PC-3 (cell line): ENCODE measurements at regions not wholly inside any gene's neighbourhood (a gene's known extent, or its start where the extent isn't known, plus 50 kb on each side); places are given as distances from the start of the nearest gene placed in this dataset.
A peak's percentile ranks its signal among the peaks of the same experiment; 100 is the strongest.

Experiments used
- ATAC-seq: fragments of 200-7000 bp; cut with Tn5 transposase; 2 replicates; pipeline ENCODE4 v1.9.1; 2020; ENCODE audit warnings: mild to moderate bottlenecking, moderate library complexity
- BruUV-seq: library from RNA; stranded (reverse); fragments of 400-500 nt; replicated peaks from 2 replicates; lab custom pipeline; 2021; lab: Mats Ljungman, UMichigan
- CTCF ChIA-PET: fragments of 300-600 bp; sonication (Branson Sonifier 250); formaldehyde crosslinking; loops from one replicate; lab custom pipeline; 2022; ENCODE audit warnings: antibody characterized with exemption; lab: Charles Lee
- POLR2A ChIA-PET: fragments of 300-600 bp; sonication (Branson Sonifier 250); formaldehyde crosslinking; loops from one replicate; lab custom pipeline; 2022; ENCODE audit warnings: antibody characterized with exemption; ENCODE audit not compliant: unreplicated experiment; lab: Charles Lee
- DNase-seq: peaks from one replicate; pipeline ENCODE4 v3.0.0-alpha.2; 2015
- H2AFZ ChIP-seq: fragments of 300-600 bp; sonication (generic); 2 replicates; pipeline ENCODE4 v1.6.0; 2016; ENCODE audit warnings: antibody characterized with exemption, low read length
- H3F3A ChIP-seq: fragments of 300-600 bp; sonication (generic); one replicate; pipeline ENCODE4 v1.6.0; 2017; ENCODE audit warnings: antibody characterized with exemption, low read length, control low read depth, mild to moderate bottlenecking; ENCODE audit not compliant: unreplicated experiment
- H3K27ac ChIP-seq: fragments of 300-600 bp; sonication (generic); 2 replicates; pipeline ENCODE4 v1.5.1; 2016; ENCODE audit warnings: mild to moderate bottlenecking, low read length
- H3K27me3 ChIP-seq: fragments of 300-600 bp; sonication (generic); 2 replicates; pipeline ENCODE4 v1.6.1; 2016; ENCODE audit warnings: low read length, mixed read lengths
- H3K36me3 ChIP-seq: fragments of 300-600 bp; sonication (generic); 2 replicates; pipeline ENCODE4 v1.6.1; 2016; ENCODE audit warnings: low read depth, mixed run types, low read length, mixed read lengths
- H3K4me1 ChIP-seq: fragments of 300-600 bp; sonication (generic); 2 replicates; pipeline ENCODE4 v1.5.1; 2016; ENCODE audit warnings: low read length; ENCODE audit not compliant: insufficient read depth
- H3K4me2 ChIP-seq: fragments of 300-600 bp; sonication (generic); 2 replicates; pipeline ENCODE4 v1.6.0; 2016; ENCODE audit warnings: low read length
- H3K4me3 ChIP-seq: fragments of 300-600 bp; sonication (generic); 2 replicates; pipeline ENCODE4 v1.5.1; 2016; ENCODE audit warnings: mild to moderate bottlenecking, low read length, mixed read lengths
- H3K79me2 ChIP-seq: fragments of 300-600 bp; sonication (generic); 2 replicates; pipeline ENCODE4 v1.6.1; 2017; ENCODE audit warnings: low read length, mixed read lengths
- H3K9ac ChIP-seq: fragments of 300-600 bp; sonication (generic); 2 replicates; pipeline ENCODE4 v1.6.0; 2016; ENCODE audit warnings: mild to moderate bottlenecking, low read length
- H3K9me2 ChIP-seq: fragments of 300-600 bp; sonication (generic); replicated peaks from 2 replicates; pipeline ENCODE4 v1.6.1; 2016; ENCODE audit warnings: mixed run types, low read length, mixed read lengths
- H3K9me3 ChIP-seq: fragments of 300-600 bp; sonication (generic); 2 replicates; pipeline ENCODE4 v1.6.1; 2016; ENCODE audit warnings: low read length, mixed read lengths
- H4K20me1 ChIP-seq: fragments of 300-600 bp; sonication (generic); 2 replicates; pipeline ENCODE4 v1.6.1; 2016; ENCODE audit warnings: low read length, mixed read lengths
- CTCF ChIP-seq: fragments of 300-600 bp; sonication (generic); conservative IDR thresholded peaks from 2 replicates; pipeline ENCODE4 v1.5.1; 2017; ENCODE audit warnings: antibody characterized with exemption, low read depth, mild to moderate bottlenecking, low read length
- EZH2 ChIP-seq: fragments of 300-600 bp; sonication (generic); IDR thresholded peaks from one replicate; pipeline ENCODE4 v1.6.1; 2017; ENCODE audit warnings: antibody characterized with exemption, mild to moderate bottlenecking, low read length; ENCODE audit not compliant: unreplicated experiment
- EZH2phosphoT487 ChIP-seq: fragments of 300-600 bp; sonication (generic); IDR thresholded peaks from 2 replicates; pipeline ENCODE4 v1.6.1; 2018; ENCODE audit warnings: mild to moderate bottlenecking, antibody characterized with exemption, low read length, borderline replicate concordance
- intact Hi-C: fragments of 100-400 bp; cut with micrococcal nuclease; formaldehyde crosslinking; loops from 2 replicates; pipeline ENCODE4 v1.9.0; 2023

- BruUV-seq = no TSS peak
- Histone ChIP-seq H3K9me3 (no peaks in the 10 kb centered on the region), H3F3A (no peaks in the 10 kb centered on the region), H3K4me1 (peaks cover 17% of the 10 kb centered on the region), H4K20me1 (no peaks in the 10 kb centered on the region), H3K36me3 (no peaks in the 10 kb centered on the region), H2AFZ (no peak overlapping the region), H3K4me2 (no peak overlapping the region), H3K27ac (no peak overlapping the region), H3K4me3 (no peak overlapping the region), H3K27me3 (no peaks in the 10 kb centered on the region), H3K9me2 (no peaks in the 10 kb centered on the region), H3K9ac (no peak overlapping the region), H3K79me2 (no peaks in the 10 kb centered on the region)
- intact Hi-C loops = loop anchor here (2.0 to 5.0 kb wide), 2 partner anchors 17 to 92 kb away; no protein-coding TSS in a partner anchor
- ChIA-PET POLR2A (no interaction called here), CTCF (no interaction called here)
- DNase-seq (no peak), ATAC-seq (peak; percentile 65)
- TF ChIP-seq CTCF = no peak
- TF ChIP-seq EZH2phosphoT487 = no peak
- no peak for TF ChIP-seq EZH2
Observed at GRCh38 chr1:168843950-168844349, 114.9 kb upstream of the DPT start.

- Histone ChIP-seq H3K4me2 (no peak overlapping the region), H3F3A (no peaks in the 10 kb centered on the region), H3K9ac (no peak overlapping the region), H3K9me2 (no peaks in the 10 kb centered on the region), H3K79me2 (no peaks in the 10 kb centered on the region), H3K4me1 (peaks cover 22% of the 10 kb centered on the region), H3K4me3 (no peak overlapping the region), H3K27me3 (no peaks in the 10 kb centered on the region), H3K9me3 (no peaks in the 10 kb centered on the region), H3K27ac (no peak overlapping the region), H3K36me3 (no peaks in the 10 kb centered on the region), H2AFZ (no peak overlapping the region), H4K20me1 (no peaks in the 10 kb centered on the region)
- ATAC-seq = no peak
- TF ChIP-seq CTCF (no peak), EZH2phosphoT487 (no peak)
- ChIA-PET CTCF (no interaction called here), POLR2A (no interaction called here)
- no TSS peak for BruUV-seq
- intact Hi-C loops = loop anchor here (2.0 kb wide), 1 partner anchor 16 kb away; no protein-coding TSS in a partner anchor
- no peak for DNase-seq
Observed at GRCh38 chr1:168845140-168845539, 116.1 kb upstream of the DPT start.

- ChIA-PET POLR2A (no interaction called here), CTCF (no interaction called here)
- TF ChIP-seq CTCF (no peak), EZH2 (no peak), EZH2phosphoT487 (no peak)
- no peaks in the 10 kb centered on the region for H3K9me2 ChIP-seq
- no peak overlapping the region for H3K4me3 ChIP-seq
- no peaks in the 10 kb centered on the region for H3K79me2 ChIP-seq
- ATAC-seq (no peak), DNase-seq (no peak)
- no peak overlapping the region for H3K4me2 ChIP-seq
- no peaks in the 10 kb centered on the region for H3K36me3 ChIP-seq
- H3K4me1 ChIP-seq = peaks cover 18% of the 10 kb centered on the region
- no peaks in the 10 kb centered on the region for H4K20me1 ChIP-seq
- BruUV-seq = no TSS peak
- H3K9me3 ChIP-seq = no peaks in the 10 kb centered on the region
- H2AFZ ChIP-seq = no peak overlapping the region
- no peak overlapping the region for H3K27ac ChIP-seq
- no peaks in the 10 kb centered on the region for H3K27me3 ChIP-seq
- intact Hi-C loops = no loop called here
- no peak overlapping the region for H3K9ac ChIP-seq
- no peaks in the 10 kb centered on the region for H3F3A ChIP-seq
Observed at GRCh38 chr1:168848051-168848450, 119.0 kb upstream of the DPT start.
